Epithelial cell of proximal tubule (primary cell): ENCODE measurements at regions not wholly inside any gene's neighbourhood (a gene's known extent, or its start where the extent isn't known, plus 50 kb on each side); places are given as distances from the start of the nearest gene placed in this dataset.

Source experiments
- DNase-seq: peaks from one replicate; pipeline ENCODE4 v3.0.0-alpha.2; 2011; ENCODE audit warnings: low read depth
- H3K4me3 ChIP-seq: 2 replicates; pipeline ENCODE4 v1.5.1; 2011; ENCODE audit warnings: low read depth, mild to moderate bottlenecking, low read length
- TF ChIP-seq, protein P1 (sequence below): conservative IDR thresholded peaks from 2 replicates; pipeline ENCODE4 v1.5.1; 2012; ENCODE audit warnings: low read depth, mild to moderate bottlenecking, low read length

GRCh38 chr14:61973981-61974380, 211.8 kb downstream of the SNAPC1 start:
- no peak for DNase-seq
- no peak overlapping the region for H3K4me3 ChIP-seq
- TF ChIP-seq, protein P1, sequence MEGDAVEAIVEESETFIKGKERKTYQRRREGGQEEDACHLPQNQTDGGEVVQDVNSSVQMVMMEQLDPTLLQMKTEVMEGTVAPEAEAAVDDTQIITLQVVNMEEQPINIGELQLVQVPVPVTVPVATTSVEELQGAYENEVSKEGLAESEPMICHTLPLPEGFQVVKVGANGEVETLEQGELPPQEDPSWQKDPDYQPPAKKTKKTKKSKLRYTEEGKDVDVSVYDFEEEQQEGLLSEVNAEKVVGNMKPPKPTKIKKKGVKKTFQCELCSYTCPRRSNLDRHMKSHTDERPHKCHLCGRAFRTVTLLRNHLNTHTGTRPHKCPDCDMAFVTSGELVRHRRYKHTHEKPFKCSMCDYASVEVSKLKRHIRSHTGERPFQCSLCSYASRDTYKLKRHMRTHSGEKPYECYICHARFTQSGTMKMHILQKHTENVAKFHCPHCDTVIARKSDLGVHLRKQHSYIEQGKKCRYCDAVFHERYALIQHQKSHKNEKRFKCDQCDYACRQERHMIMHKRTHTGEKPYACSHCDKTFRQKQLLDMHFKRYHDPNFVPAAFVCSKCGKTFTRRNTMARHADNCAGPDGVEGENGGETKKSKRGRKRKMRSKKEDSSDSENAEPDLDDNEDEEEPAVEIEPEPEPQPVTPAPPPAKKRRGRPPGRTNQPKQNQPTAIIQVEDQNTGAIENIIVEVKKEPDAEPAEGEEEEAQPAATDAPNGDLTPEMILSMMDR, result no peak

DNA sequence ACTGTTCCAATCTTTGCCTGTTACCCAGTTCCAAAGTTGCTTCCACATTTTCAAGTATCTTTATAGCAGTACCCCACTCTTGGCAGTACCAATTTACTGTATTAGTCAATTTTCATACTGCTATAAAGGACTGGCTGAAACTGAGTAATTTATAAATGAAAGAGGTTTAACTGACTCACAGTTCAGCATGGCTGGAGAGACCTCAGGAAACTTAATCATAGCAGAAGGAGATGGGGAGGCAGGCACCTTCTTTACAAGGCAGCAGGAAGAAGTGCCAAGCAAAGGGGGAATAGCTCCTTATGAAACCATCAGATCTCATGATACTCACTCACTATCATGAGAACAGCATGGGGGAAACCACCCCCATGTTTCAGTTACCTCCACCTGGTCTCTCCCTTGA, 215.0 kb downstream of the SNAPC1 start:
- peak; percentile 7 for DNase-seq
- no peak overlapping the region for H3K4me3 ChIP-seq
- TF ChIP-seq, protein P1, result no peak

GRCh38 chr14:61988240-61988639, 226.0 kb downstream of the SNAPC1 start:
- DNase-seq, result no peak
- TF ChIP-seq, protein P1, result no peak

GRCh38 chr14:61992139-61992538, 229.9 kb downstream of the SNAPC1 start:
- no peak overlapping the region for H3K4me3 ChIP-seq
- TF ChIP-seq, protein P1, result no peak

More at GRCh38 chr14:61988240-61988639, 226.0 kb downstream of the SNAPC1 start:
- no peak overlapping the region for H3K4me3 ChIP-seq

GRCh38 chr14:61992926-61993325, 230.7 kb downstream of the SNAPC1 start:
- TF ChIP-seq, protein P1, result no peak

More at GRCh38 chr14:61992139-61992538, 229.9 kb downstream of the SNAPC1 start:
- no peak for DNase-seq

DNA sequence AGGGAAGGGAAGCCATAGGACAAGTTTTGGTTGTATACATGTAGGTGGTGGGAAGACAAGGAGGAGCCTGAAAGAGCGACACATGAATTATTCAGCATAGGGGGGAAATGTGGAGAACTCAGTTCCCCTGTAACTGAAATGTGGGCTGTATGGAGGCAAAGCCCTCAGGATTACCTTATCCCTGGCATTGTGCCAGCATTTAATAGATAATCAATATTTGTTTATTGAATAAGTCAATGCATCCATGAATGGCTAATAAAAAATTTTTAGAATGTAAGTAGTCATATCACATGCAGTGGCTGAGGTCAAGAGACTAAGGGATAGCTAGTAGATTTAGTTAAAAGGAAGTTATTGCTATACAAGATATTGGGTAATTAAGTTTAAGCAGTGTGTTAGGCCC, 232.4 kb downstream of the SNAPC1 start:
- TF ChIP-seq, protein P1, result no peak
- no peak overlapping the region for H3K4me3 ChIP-seq
- no peak for DNase-seq

More at GRCh38 chr14:61992926-61993325, 230.7 kb downstream of the SNAPC1 start:
- no peak for DNase-seq
- H3K4me3 ChIP-seq, result no peak overlapping the region

GRCh38 chr14:61996753-61997152, 234.5 kb downstream of the SNAPC1 start:
- TF ChIP-seq, protein P1, result no peak
- no peak for DNase-seq
- no peak overlapping the region for H3K4me3 ChIP-seq
